K562 (cell line): ENCODE measurements at regions not wholly inside any gene's neighbourhood (a gene's known extent, or its start where the extent isn't known, plus 50 kb on each side); places are given as distances from the start of the nearest gene placed in this dataset.

Source experiments
- ATAC-seq: fragments of 200-7000 bp; cut with Tn5 transposase; 3 replicates; pipeline ENCODE4 v1.9.1; 2020; ENCODE audit warnings: moderate library complexity
- BruUV-seq: library from RNA; stranded (reverse); fragments of 400-500 nt; replicated peaks from 2 replicates; lab custom pipeline; 2021; lab: Mats Ljungman, UMichigan
- CTCF ChIA-PET: fragments of 300-600 bp; formaldehyde crosslinking; extraction: SDS; loops from one replicate; lab custom pipeline; 2021; ENCODE audit warnings: low intra/inter-chr PET ratio; lab: Yijun Ruan, JAX
- POLR2A ChIA-PET: fragments of 300-600, 350-650 bp; sonication (Branson Sonifier 250); formaldehyde crosslinking; extraction: SDS; loops from one replicate; lab custom pipeline; 2021; ENCODE audit warnings: antibody characterized with exemption, inconsistent platforms; lab: Yijun Ruan, JAX
- DNase-seq, 4 experiments: peaks; one replicate each; pipeline versions ENCODE4 v3.0.0 to v3.0.0-alpha.2; 2011 to 2018; ENCODE audit warnings: low spot score in 3 of 4, mixed read lengths in 3 of 4; ENCODE audit errors: extremely low read depth in 1 of 4
- FAIRE-seq: peaks from 2 replicates; lab custom pipeline; 2011; peaks lifted over from hg19 to GRCh38; lab: Jason Lieb, UNC
- H2AFZ ChIP-seq: 2 replicates; pipeline ENCODE4 v1.6.0; 2011; ENCODE audit warnings: low read depth, low read length, control low read depth, inconsistent platforms
- H3K27ac ChIP-seq: fragments of 200-600 bp; 3 replicates; pipeline ENCODE4 v1.8.0; 2011; ENCODE audit warnings: low read depth, mild to moderate bottlenecking, control low read depth, inconsistent platforms, low read length, moderate library complexity, mixed read lengths; ENCODE audit errors: extremely low read depth
- H3K27me3 ChIP-seq, 2 experiments: fragments of 300-600 bp in 1 of 2; 2 replicates in 1 of 2; 3 replicates in 1 of 2; pipeline versions ENCODE4 v1.6.0 to v1.8.0; 2011; ENCODE audit warnings: inconsistent platforms in 2 of 2, low read length in 2 of 2, mild to moderate bottlenecking in 1 of 2, mixed read lengths in 1 of 2, moderate library complexity in 1 of 2; ENCODE audit not compliant: control insufficient read depth in 2 of 2, insufficient read depth in 2 of 2
- H3K36me3 ChIP-seq: fragments of 300-600 bp; 3 replicates; pipeline ENCODE4 v1.8.0; 2011; ENCODE audit warnings: mild to moderate bottlenecking, low read length, inconsistent platforms; ENCODE audit not compliant: control insufficient read depth, insufficient read depth
- H3K4me1 ChIP-seq, 2 experiments: fragments of 200-600 bp in 1 of 2; replicated peaks in 1 of 2; 2 replicates in 1 of 2; 3 replicates in 1 of 2; pipeline versions ENCODE4 v1.5.1 to v1.8.0; 2011; ENCODE audit warnings: inconsistent platforms in 2 of 2, low read length in 2 of 2, mild to moderate bottlenecking in 1 of 2, mixed read lengths in 1 of 2, moderate library complexity in 1 of 2; ENCODE audit not compliant: control insufficient read depth in 2 of 2, insufficient read depth in 2 of 2
- H3K4me2 ChIP-seq: 2 replicates; pipeline ENCODE4 v1.6.1; 2011; ENCODE audit warnings: low read length, control low read depth, inconsistent platforms, mixed read lengths; ENCODE audit not compliant: insufficient read depth
- H3K4me3 ChIP-seq: fragments of 200-600 bp; sonication (generic), shearing (Covaris generic); 2 replicates; pipeline ENCODE4 v1.5.1; 2016; ENCODE audit warnings: control low read depth, inconsistent platforms
- H3K79me2 ChIP-seq: fragments of 200-600 bp; 3 replicates; pipeline ENCODE4 v1.8.0; 2011; ENCODE audit warnings: low read length, inconsistent platforms; ENCODE audit not compliant: control insufficient read depth, insufficient read depth
- H3K9ac ChIP-seq, 2 experiments: 2 replicates each; pipeline versions ENCODE4 v1.6.0 to v1.6.1; 2011; ENCODE audit warnings: low read depth in 2 of 2, low read length in 2 of 2, control low read depth in 1 of 2, inconsistent platforms in 1 of 2, mild to moderate bottlenecking in 1 of 2, mixed read lengths in 1 of 2; ENCODE audit not compliant: insufficient read depth in 1 of 2
- H3K9me1 ChIP-seq: one replicate; pipeline ENCODE4 v1.6.0; 2011; ENCODE audit warnings: inconsistent platforms, mild to moderate bottlenecking, low read length, moderate library complexity; ENCODE audit not compliant: control insufficient read depth, insufficient read depth
- H3K9me3 ChIP-seq: replicated peaks from 2 replicates; pipeline ENCODE4 v1.5.1; 2011; ENCODE audit warnings: low read depth, low read length, inconsistent platforms; ENCODE audit not compliant: control insufficient read depth, insufficient read depth
- H4K20me1 ChIP-seq: replicated peaks from 2 replicates; pipeline ENCODE4 v1.6.1; 2011; ENCODE audit warnings: low read length, inconsistent platforms, mixed read lengths; ENCODE audit not compliant: control insufficient read depth, insufficient read depth
- CTCF ChIP-seq, 3 experiments: IDR thresholded peaks in 2 of 3; conservative IDR thresholded peaks in 1 of 3; 2 replicates each; pipeline ENCODE4 v1.5.1; 2011 to 2012; ENCODE audit warnings: low read length in 3 of 3, mild to moderate bottlenecking in 3 of 3, control low read depth in 2 of 3, improper control_type of control experiment in 1 of 3, inconsistent platforms in 1 of 3, low read depth in 1 of 3, mixed read lengths in 1 of 3, moderate library complexity in 1 of 3; ENCODE audit not compliant: insufficient read depth in 2 of 3
- E2F8 ChIP-seq: fragments of 450-650 bp; IDR thresholded peaks from 2 replicates; pipeline ENCODE4 v1.7.1; 2018; ENCODE audit warnings: mild to moderate bottlenecking, low read depth; ENCODE audit not compliant: partially characterized antibody
- NFXL1 ChIP-seq: fragments of 450-650 bp; formaldehyde crosslinking; IDR thresholded peaks from 2 replicates; pipeline ENCODE4 v1.4.0; 2021; ENCODE audit warnings: mild to moderate bottlenecking
- PATZ1 ChIP-seq: fragments of 250-450 bp; sonication (Bioruptor Pico); IDR thresholded peaks from 2 replicates; pipeline ENCODE4 v1.5.0; 2020; ENCODE audit warnings: mild to moderate bottlenecking, borderline replicate concordance
- SIN3B ChIP-seq: fragments of 450-650 bp; IDR thresholded peaks from 2 replicates; pipeline ENCODE4 v1.6.1; 2017; ENCODE audit warnings: low read depth, mild to moderate bottlenecking, moderate library complexity
- SMAD2 ChIP-seq: fragments of 150-350 bp; IDR thresholded peaks from 2 replicates; pipeline ENCODE4 v1.6.1; 2014; ENCODE audit warnings: low read depth, mild to moderate bottlenecking, low read length
- SOX6 ChIP-seq: fragments of 450-650 bp; IDR thresholded peaks from 2 replicates; pipeline ENCODE4 v1.6.1; 2014; ENCODE audit warnings: mild to moderate bottlenecking
- ZMIZ1 ChIP-seq, 2 experiments: fragments of 150-350 bp in 1 of 2; IDR thresholded peaks; 2 replicates each; pipeline ENCODE4 v1.6.1; 2012 to 2016; ENCODE audit warnings: low read depth in 2 of 2, low read length in 2 of 2, mild to moderate bottlenecking in 1 of 2, moderate library complexity in 1 of 2
- ZNF24 ChIP-seq: fragments of 450-650 bp; IDR thresholded peaks from 2 replicates; pipeline ENCODE4 v1.6.1; 2016
- WGBS: fragments of 100-300 bp; shearing (Covaris generic); methylation state at CpG from one replicate; pipeline ENCODE4 v1.1.6; 2016; ENCODE audit warnings: low coverage, mixed read lengths; ENCODE audit not compliant: insufficient coverage; ENCODE audit errors: missing lambda C conversion rate; 5-methylcytosine and 5-hydroxymethylcytosine counted together
- in situ Hi-C: fragments of 300-500 bp; cut with MboI; formaldehyde crosslinking; loops from 4 replicates; pipeline ENCODE4 v1.15.0; 2018; ENCODE audit warnings: inconsistent platforms, mixed read lengths
- intact Hi-C: fragments of 100-400 bp; cut with micrococcal nuclease; formaldehyde crosslinking; loops from 2 replicates; pipeline ENCODE4 v1.14.2; 2022

- TF ChIP-seq ZMIZ1 (IDR thresholded peaks at IDR 0.05; ENCODE audit: low read depth in 2 of 2, low read length in 2 of 2) (no peak), PATZ1 (no peak), SOX6 (no peak)
- TF ChIP-seq, all 486 proteins: peak for 0
These were observed 201.1 kb upstream of the GLRA1 start (continued) for GRCh38 chr5:152125661-152126205.

GRCh38 chr5:152124409-152125041 is 199.9 kb upstream of the GLRA1 start:
- H2AFZ ChIP-seq, result no peak overlapping the region
- H3K27ac ChIP-seq, result no peak overlapping the region
- no peak overlapping the region for H3K4me3 ChIP-seq
- FAIRE-seq, result no peak
- ATAC-seq, result no peak
- H3K36me3 ChIP-seq, result no peaks in the 10 kb centered on the region
- intact Hi-C loops (no loop called here), in situ Hi-C loops (loop anchor here (25.0 kb wide), 1 partner anchor 287 kb away; no protein-coding TSS in a partner anchor)
- ChIA-PET POLR2A (no interaction called here), CTCF (no interaction called here)
- no peak overlapping the region for H3K9ac ChIP-seq
- H4K20me1 ChIP-seq, result no peaks in the 10 kb centered on the region
- H3K9me1 ChIP-seq, result no peaks in the 10 kb centered on the region
- H3K4me1 ChIP-seq, result no peaks in the 10 kb centered on the region
- no TSS peak for BruUV-seq
- no peaks in the 10 kb centered on the region for H3K27me3 ChIP-seq
- H3K4me2 ChIP-seq, result no peak overlapping the region
- WGBS, result under 1% methylated on average over 12 of the region's 12 CpGs
- no peaks in the 10 kb centered on the region for H3K9me3 ChIP-seq
- no peak for DNase-seq
- H3K79me2 ChIP-seq, result no peaks in the 10 kb centered on the region
- TF ChIP-seq E2F8 (no peak), ZNF24 (no peak), SMAD2 (no peak), CTCF (IDR thresholded peaks at IDR 0.05 in 2 of 3, conservative IDR thresholded peaks at IDR 0.05 in 1 of 3; ENCODE audit: insufficient read depth in 2 of 3, low read depth in 1 of 3, low read length in 3 of 3) (no peak), NFXL1 (CRISPR knock-in tag) (no peak), SIN3B (no peak)
